HEK293 (cell line): ENCODE measurements at regions not wholly inside any gene's neighbourhood (a gene's known extent, or its start where the extent isn't known, plus 50 kb on each side); places are given as distances from the start of the nearest gene placed in this dataset.

Experiments used
- CTCF ChIP-seq: fragments of 450-650 bp; formaldehyde crosslinking; IDR thresholded peaks from 2 replicates; pipeline ENCODE4 v1.5.1; 2016; ENCODE audit warnings: missing biosample characterization, missing genetic modification characterization
- TCF7L2 ChIP-seq: IDR thresholded peaks from 2 replicates; pipeline ENCODE4 v1.6.1; 2011; ENCODE audit warnings: low read depth, mild to moderate bottlenecking, inconsistent platforms, low read length, moderate library complexity, borderline replicate concordance
- ZBTB26 ChIP-seq: fragments of 450-650 bp; formaldehyde crosslinking; optimal IDR thresholded peaks from 2 replicates; pipeline ENCODE3; 2016; ENCODE audit warnings: missing biosample characterization, mild to moderate bottlenecking, missing genetic modification characterization
- ZBTB49 ChIP-seq: fragments of 450-650 bp; formaldehyde crosslinking; IDR thresholded peaks from 2 replicates; pipeline ENCODE4 v1.5.1; 2016; ENCODE audit warnings: missing biosample characterization, missing genetic modification characterization, low read depth
- ZBTB7A ChIP-seq: fragments of 450-650 bp; formaldehyde crosslinking; IDR thresholded peaks from 2 replicates; pipeline ENCODE4 v1.5.1; 2016; ENCODE audit warnings: low read depth, missing biosample characterization, missing genetic modification characterization
- ZBTB8A ChIP-seq: fragments of 450-650 bp; formaldehyde crosslinking; IDR thresholded peaks from 2 replicates; pipeline ENCODE4 v1.5.1; 2016; ENCODE audit warnings: missing biosample characterization, missing genetic modification characterization
- ZNF398 ChIP-seq: fragments of 450-650 bp; formaldehyde crosslinking; IDR thresholded peaks from 2 replicates; pipeline ENCODE4 v1.5.1; 2017; ENCODE audit warnings: missing biosample characterization, missing genetic modification characterization
- ZNF707 ChIP-seq: fragments of 450-650 bp; formaldehyde crosslinking; IDR thresholded peaks from 2 replicates; pipeline ENCODE4 v1.5.1; 2016; ENCODE audit warnings: missing biosample characterization, missing genetic modification characterization
- ZSCAN18 ChIP-seq: fragments of 450-650 bp; formaldehyde crosslinking; IDR thresholded peaks from 2 replicates; pipeline ENCODE4 v1.5.1; 2016; ENCODE audit warnings: missing biosample characterization, missing genetic modification characterization

- TF ChIP-seq CTCF (tag by site-specific recombination): no peak
- no peak for TF ChIP-seq ZNF707 (tag by site-specific recombination)
- no peak for TF ChIP-seq TCF7L2
- no peak for TF ChIP-seq ZBTB49
- TF ChIP-seq ZBTB8A (tag by site-specific recombination): no peak
- TF ChIP-seq ZBTB7A (tag by site-specific recombination): no peak
- no peak for TF ChIP-seq ZBTB26
- no peak for TF ChIP-seq ZNF398 (tag by site-specific recombination)
- TF ChIP-seq ZSCAN18 (tag by site-specific recombination): no peak
Observed at GRCh38 chr10:81662837-81663236, 212.2 kb upstream of the NRG3 start.
